IMR-90 (cell line): ENCODE measurements at regions not wholly inside any gene's neighbourhood (a gene's known extent, or its start where the extent isn't known, plus 50 kb on each side); places are given as distances from the start of the nearest gene placed in this dataset.

Experiments
- ATAC-seq: fragments of 200-7000 bp; cut with Tn5 transposase; 2 replicates; pipeline ENCODE4 v1.9.1; 2020; ENCODE audit warnings: low read depth, mild to moderate bottlenecking, moderate library complexity
- BruUV-seq: library from RNA; stranded (reverse); fragments of 400-500 nt; replicated peaks from 2 replicates; lab custom pipeline; 2021; lab: Mats Ljungman, UMichigan
- CTCF ChIA-PET: fragments of 300-600 bp; formaldehyde crosslinking; extraction: SDS; loops from one replicate; lab custom pipeline; 2021; ENCODE audit warnings: antibody characterized with exemption; lab: Yijun Ruan, JAX
- POLR2A ChIA-PET: fragments of 300-600 bp; sonication (Branson Sonifier 250); formaldehyde crosslinking; loops from one replicate; lab custom pipeline; 2022; ENCODE audit warnings: antibody characterized with exemption; ENCODE audit not compliant: unreplicated experiment; lab: Charles Lee
- DNase-seq: peaks from one replicate; pipeline ENCODE4 v3.0.0; 2013
- H2AFZ ChIP-seq: replicated peaks from 2 replicates; pipeline ENCODE3; 2013; ENCODE audit warnings: low read length, mild to moderate bottlenecking; ENCODE audit not compliant: poor library complexity
- H2AK5ac ChIP-seq: 2 replicates; pipeline ENCODE4 v1.6.1; 2013; ENCODE audit warnings: low read depth, low read length, inconsistent platforms
- H2AK9ac ChIP-seq: replicated peaks from 2 replicates; pipeline ENCODE3; 2013; ENCODE audit warnings: mild to moderate bottlenecking, low read depth, low read length, moderate library complexity; ENCODE audit not compliant: poor library complexity
- H2BK120ac ChIP-seq: 2 replicates; pipeline ENCODE4 v1.6.1; 2013; ENCODE audit warnings: low read depth, low read length, inconsistent platforms
- H2BK15ac ChIP-seq: 3 replicates; pipeline ENCODE4 v1.6.1; 2013; ENCODE audit warnings: low read depth, low read length, inconsistent platforms
- H2BK20ac ChIP-seq: 2 replicates; pipeline ENCODE4 v1.6.1; 2013; ENCODE audit warnings: low read depth, mild to moderate bottlenecking, inconsistent platforms, low read length, moderate library complexity
- H2BK5ac ChIP-seq: 2 replicates; pipeline ENCODE4 v1.6.1; 2013; ENCODE audit warnings: mild to moderate bottlenecking, low read depth, low read length, inconsistent platforms; ENCODE audit not compliant: poor library complexity, severe bottlenecking
- H3K14ac ChIP-seq: replicated peaks from 2 replicates; pipeline ENCODE4 v1.6.1; 2013; ENCODE audit warnings: low read depth, low read length, inconsistent platforms
- H3K18ac ChIP-seq: 2 replicates; pipeline ENCODE4 v1.6.1; 2013; ENCODE audit warnings: low read depth, low read length, control low read depth
- H3K23ac ChIP-seq: 2 replicates; pipeline ENCODE4 v1.6.1; 2013; ENCODE audit warnings: low read depth, low read length, inconsistent platforms
- H3K27ac ChIP-seq: 2 replicates; pipeline ENCODE4 v1.5.1; 2013; ENCODE audit warnings: mild to moderate bottlenecking, control low read depth, low read length; ENCODE audit not compliant: insufficient read depth
- H3K27me3 ChIP-seq: 2 replicates; pipeline ENCODE4 v1.6.1; 2013; ENCODE audit warnings: low read length; ENCODE audit not compliant: control insufficient read depth, insufficient read depth
- H3K36me3 ChIP-seq: 2 replicates; pipeline ENCODE4 v1.6.1; 2013; ENCODE audit warnings: low read length, mixed read lengths; ENCODE audit not compliant: control insufficient read depth, insufficient read depth
- H3K4ac ChIP-seq: 2 replicates; pipeline ENCODE4 v1.6.1; 2013; ENCODE audit warnings: low read depth, low read length, inconsistent platforms
- H3K4me1 ChIP-seq: 2 replicates; pipeline ENCODE4 v1.6.1; 2013; ENCODE audit warnings: low read length, mixed read lengths; ENCODE audit not compliant: control insufficient read depth, insufficient read depth
- H3K4me2 ChIP-seq: 2 replicates; pipeline ENCODE4 v1.6.1; 2013; ENCODE audit warnings: low read depth, mild to moderate bottlenecking, control low read depth, low read length, moderate library complexity
- H3K4me3 ChIP-seq: 2 replicates; pipeline ENCODE4 v1.5.1; 2013; ENCODE audit warnings: low read depth, mild to moderate bottlenecking, control low read depth, low read length, moderate library complexity; ENCODE audit not compliant: insufficient read depth
- H3K56ac ChIP-seq: 2 replicates; pipeline ENCODE4 v1.6.1; 2013; ENCODE audit warnings: low read length, inconsistent platforms; ENCODE audit not compliant: insufficient read depth; ENCODE audit errors: extremely low read depth
- H3K79me1 ChIP-seq, 2 experiments: 2 replicates each; pipeline ENCODE4 v1.6.1; 2013; ENCODE audit warnings: low read length in 2 of 2, inconsistent platforms in 1 of 2, low read depth in 1 of 2
- H3K9ac ChIP-seq: 2 replicates; pipeline ENCODE4 v1.6.1; 2013; ENCODE audit warnings: low read depth, low read length, control low read depth
- H3K9me1 ChIP-seq: 2 replicates; pipeline ENCODE4 v1.6.1; 2013; ENCODE audit warnings: low read length, inconsistent platforms; ENCODE audit not compliant: insufficient read depth
- H3K9me3 ChIP-seq: 2 replicates; pipeline ENCODE4 v1.6.1; 2013; ENCODE audit warnings: low read length; ENCODE audit not compliant: control insufficient read depth, insufficient read depth
- H4K20me1 ChIP-seq: 2 replicates; pipeline ENCODE4 v1.6.1; 2013; ENCODE audit warnings: low read length, inconsistent platforms; ENCODE audit not compliant: insufficient read depth
- H4K5ac ChIP-seq: 2 replicates; pipeline ENCODE4 v1.6.1; 2013; ENCODE audit warnings: mild to moderate bottlenecking, low read depth, low read length, control low read depth
- H4K8ac ChIP-seq, 2 experiments: 2 replicates each; pipeline ENCODE4 v1.6.1; 2013; ENCODE audit warnings: low read depth in 2 of 2, low read length in 2 of 2, control low read depth in 1 of 2, inconsistent platforms in 1 of 2
- H4K91ac ChIP-seq: 2 replicates; pipeline ENCODE4 v1.6.1; 2013; ENCODE audit warnings: low read depth, low read length, inconsistent platforms; ENCODE audit not compliant: insufficient read depth
- CEBPB ChIP-seq: IDR thresholded peaks from 2 replicates; pipeline ENCODE4 v1.6.1; 2012; ENCODE audit warnings: low read depth, low read length, improper control_type of control experiment
- ELK1 ChIP-seq: fragments of 150-350 bp; IDR thresholded peaks from 2 replicates; pipeline ENCODE4 v1.6.1; 2016; ENCODE audit warnings: low read depth, mild to moderate bottlenecking, low read length, moderate library complexity, borderline replicate concordance
- FOS ChIP-seq: fragments of 150-350 bp; IDR thresholded peaks from 2 replicates; pipeline ENCODE4 v1.6.1; 2016; ENCODE audit warnings: low read depth, low read length
- MXI1 ChIP-seq: IDR thresholded peaks from 2 replicates; pipeline ENCODE4 v1.6.1; 2012; ENCODE audit warnings: low read depth, mild to moderate bottlenecking, low read length, moderate library complexity, borderline replicate concordance
- RAD21 ChIP-seq: IDR thresholded peaks from 2 replicates; pipeline ENCODE4 v1.6.1; 2012; ENCODE audit warnings: low read length, improper control_type of control experiment
- RFX5 ChIP-seq: IDR thresholded peaks from 2 replicates; pipeline ENCODE4 v1.8.0; 2012; ENCODE audit warnings: low read depth, mild to moderate bottlenecking, low read length, moderate library complexity
- WGBS, 2 experiments: methylation state at CpG; one replicate each; pipeline versions ENCODE4 v1.1.5 to v1.1.7; 2013; ENCODE audit warnings: missing lambda C conversion rate in 2 of 2; ENCODE audit not compliant: insufficient read length in 1 of 2; ENCODE audit errors: extremely low coverage in 2 of 2; 5-methylcytosine and 5-hydroxymethylcytosine counted together
- dilution Hi-C: fragments of 300-500 bp; cut with HindIII; formaldehyde crosslinking; loops from one replicate; pipeline ENCODE4 v1.14.3; 2018; ENCODE audit warnings: low sequenced_read_pairs; ENCODE audit not compliant: unreplicated experiment
- in situ Hi-C: fragments of 300-500 bp; cut with MboI; formaldehyde crosslinking; loops from 3 replicates; pipeline ENCODE4 v1.14.3; 2019; ENCODE audit warnings: low sequenced_read_pairs, inconsistent platforms, mixed read lengths
- intact Hi-C: fragments of 100-400 bp; cut with micrococcal nuclease; formaldehyde crosslinking; loops from 2 replicates; pipeline ENCODE4 v1.10.0; 2022

- H3K56ac ChIP-seq, result no peak overlapping the region
- no peak overlapping the region for H3K9ac ChIP-seq
- H3K27ac ChIP-seq, result no peak overlapping the region
- no peak overlapping the region for H4K5ac ChIP-seq
- no peaks in the 10 kb centered on the region for H3K36me3 ChIP-seq
- H3K23ac ChIP-seq, result no peak overlapping the region
- H3K4me1 ChIP-seq, result no peaks in the 10 kb centered on the region
- H3K79me1 ChIP-seq, result no peaks in the 10 kb centered on the region
- ChIA-PET POLR2A (no interaction called here), CTCF (interaction anchor here (0.6 kb wide), 1 partner anchor 105 kb away, joined by 3 read pairs; no protein-coding TSS in a partner anchor)
- H3K4ac ChIP-seq, result no peak overlapping the region
- ATAC-seq, result no peak
- H2AFZ ChIP-seq, result no peak overlapping the region
- 88% methylated on average over 8 of the region's 26 CpGs; no CpG with 5 or more reads in 1 of the 2 experiments for WGBS, 2 experiments
- no peak overlapping the region for H3K4me2 ChIP-seq
- in situ Hi-C loops, result no loop called here
- no peak overlapping the region for H2AK9ac ChIP-seq
- TF ChIP-seq ELK1 (no peak), MXI1 (no peak), RAD21 (no peak), RFX5 (no peak), FOS (no peak), CEBPB (no peak)
- no peak overlapping the region for H3K14ac ChIP-seq
- no peak overlapping the region for H4K91ac ChIP-seq
- no peak overlapping the region for H3K18ac ChIP-seq
- H3K27me3 ChIP-seq, result no peaks in the 10 kb centered on the region
- H2BK5ac ChIP-seq, result no peak overlapping the region
- no peaks in the 10 kb centered on the region for H4K20me1 ChIP-seq
- intact Hi-C loops, result no loop called here
- dilution Hi-C loops, result no loop called here
- H3K9me3 ChIP-seq, result no peaks in the 10 kb centered on the region; the same call in 1 of the 2 replicates
- no peak overlapping the region for H2BK120ac ChIP-seq
- no peak overlapping the region for H2BK20ac ChIP-seq
- no TSS peak for BruUV-seq
- H3K4me3 ChIP-seq, result no peak overlapping the region
- no peak overlapping the region for H2BK15ac ChIP-seq
- no peak for DNase-seq
- no peak overlapping the region for H4K8ac ChIP-seq
- H3K9me1 ChIP-seq, result no peaks in the 10 kb centered on the region
- H2AK5ac ChIP-seq, result no peak overlapping the region
These were observed 116.1 kb downstream of the SPTSSA start for GRCh38 chr14:34345718-34346465.
